RPMI8226 (cell line): ENCODE measurements at regions not wholly inside any gene's neighbourhood (a gene's known extent, or its start where the extent isn't known, plus 50 kb on each side); places are given as distances from the start of the nearest gene placed in this dataset.
"Not testable (repeated sequence)": the region's sequence is repeated elsewhere in the genome, so short reads cannot be mapped to it uniquely, and the experiment has no call there.

ENCODE experiments used
- DNase-seq: peaks from one replicate; pipeline ENCODE4 v3.0.0-alpha.2; 2015

DNA sequence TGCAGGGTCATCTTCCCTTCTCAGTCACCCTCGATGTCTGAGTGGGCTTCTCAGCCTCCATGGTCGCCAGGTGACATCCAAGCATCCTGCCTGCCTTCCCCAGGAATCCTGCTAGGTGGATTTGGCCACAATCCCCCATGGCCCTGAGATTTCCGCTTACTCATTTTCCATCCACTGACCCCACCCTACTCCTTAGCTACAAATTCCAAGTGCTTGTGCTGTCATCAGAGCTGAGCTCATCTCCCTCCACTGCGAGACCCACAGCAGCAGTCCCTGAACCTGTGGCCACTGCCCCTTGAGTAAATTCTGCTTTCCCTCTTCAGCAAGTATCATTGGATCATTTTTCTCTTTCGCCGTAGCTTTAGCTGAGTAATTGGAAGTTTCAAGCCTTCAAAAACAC, 90.5 kb upstream of the ANKRD10 start:
- DNase-seq, result no peak

DNA sequence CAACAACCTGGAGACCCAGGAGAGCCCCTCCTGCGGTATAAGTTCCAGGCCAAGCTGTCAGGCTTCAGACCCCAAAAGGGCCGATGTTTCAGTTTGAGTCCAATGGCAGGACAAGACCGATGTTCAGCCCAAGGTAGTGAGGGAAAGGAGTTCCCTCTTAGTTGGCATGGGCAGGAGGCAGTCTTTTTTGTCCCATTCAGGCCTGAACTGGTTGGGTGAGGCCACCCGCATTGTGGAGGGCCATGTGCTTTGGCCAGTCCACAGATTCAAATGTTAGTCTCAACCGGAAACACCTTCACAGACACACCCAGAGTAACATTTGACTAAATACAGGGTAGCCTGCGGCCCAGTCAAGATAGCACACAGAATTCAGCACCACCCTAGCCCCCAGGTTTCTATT, 89.6 kb upstream of the ANKRD10 start:
- no peak for DNase-seq

DNA sequence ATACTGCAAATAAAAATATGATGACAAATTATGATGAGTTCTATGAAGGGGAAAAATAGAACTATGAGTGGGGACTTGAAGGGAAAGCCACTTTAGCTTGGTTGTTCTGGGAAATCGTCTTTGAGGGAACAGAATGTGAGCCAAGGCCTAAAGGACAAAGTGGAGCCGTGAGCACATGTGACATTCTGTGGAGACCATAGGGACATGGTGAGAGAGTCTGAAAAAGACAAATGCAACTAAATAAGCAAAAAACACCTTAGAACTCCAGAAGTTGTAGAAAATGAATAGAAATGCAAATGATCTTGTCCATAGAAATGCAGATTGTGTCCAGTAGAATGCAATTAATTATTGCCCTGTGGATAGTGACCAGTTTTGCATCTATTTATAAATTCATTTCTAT, 86.8 kb upstream of the ANKRD10 start:
- DNase-seq, result no peak

DNA sequence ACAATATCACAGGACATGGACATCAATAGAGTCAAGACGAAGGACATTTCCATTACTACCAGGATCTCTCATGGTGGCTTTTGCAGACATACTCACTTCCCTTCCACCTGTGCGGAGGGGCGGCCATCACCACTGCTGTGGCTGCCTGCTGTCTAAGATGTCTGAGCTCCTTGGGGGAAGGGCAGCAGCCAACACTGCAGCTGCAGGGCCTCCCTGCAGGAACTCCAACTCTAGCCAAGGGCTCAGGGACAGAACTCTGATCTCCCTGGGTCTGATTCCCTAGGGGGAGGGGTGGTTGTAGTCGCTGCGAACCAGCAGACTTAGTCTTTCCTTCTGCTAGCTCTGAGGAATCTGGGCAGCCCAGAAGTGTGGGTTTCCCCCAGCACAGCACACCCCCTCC, 78.9 kb upstream of the ANKRD10 start:
- DNase-seq, result no peak

DNA sequence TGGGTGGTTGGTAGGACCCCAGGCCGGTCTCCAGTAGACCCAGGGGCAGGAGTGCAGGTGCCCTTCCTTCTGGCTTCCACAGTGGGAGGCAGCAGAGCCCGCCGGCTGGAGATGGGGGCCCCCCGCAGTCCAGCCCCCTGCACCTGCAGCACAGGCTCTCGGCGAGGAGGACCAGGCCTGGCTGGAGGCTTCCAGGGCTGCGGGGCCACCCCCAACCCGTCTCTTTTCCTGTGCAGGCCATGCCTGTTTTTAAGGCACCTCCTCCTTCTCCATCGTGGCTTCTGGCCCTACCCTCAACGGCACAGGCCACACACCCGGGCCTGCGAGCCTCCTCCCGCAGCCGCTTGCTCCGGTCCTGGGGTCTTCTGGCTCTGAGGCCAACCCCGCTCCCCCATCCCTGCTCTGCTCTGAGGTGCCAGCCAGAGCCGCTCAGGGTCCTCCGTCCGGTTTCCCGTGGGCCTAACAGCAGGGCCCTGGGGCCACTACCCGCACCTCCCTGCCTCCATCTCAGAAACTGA, 77.2 kb upstream of the ANKRD10 start:
- no peak for DNase-seq

DNA sequence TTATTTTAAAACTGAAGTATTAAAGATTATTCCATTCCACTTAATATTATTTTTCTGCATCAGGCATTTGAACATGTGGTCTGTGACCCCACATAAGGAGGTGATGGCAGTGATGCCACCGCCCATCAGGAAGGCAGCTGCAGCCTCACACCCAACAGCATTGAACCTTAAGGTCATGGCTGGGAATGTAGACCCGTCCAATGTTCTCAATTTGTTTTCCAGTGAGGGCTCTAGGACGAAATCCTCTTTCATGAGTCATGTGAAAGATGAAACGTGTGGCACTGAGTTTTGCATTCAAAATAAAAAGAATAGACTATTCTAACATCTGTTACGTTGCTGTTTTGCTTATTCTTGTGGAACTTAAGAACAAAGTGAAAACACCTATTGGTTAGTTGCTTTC, 74.5 kb upstream of the ANKRD10 start:
- no peak for DNase-seq

DNA sequence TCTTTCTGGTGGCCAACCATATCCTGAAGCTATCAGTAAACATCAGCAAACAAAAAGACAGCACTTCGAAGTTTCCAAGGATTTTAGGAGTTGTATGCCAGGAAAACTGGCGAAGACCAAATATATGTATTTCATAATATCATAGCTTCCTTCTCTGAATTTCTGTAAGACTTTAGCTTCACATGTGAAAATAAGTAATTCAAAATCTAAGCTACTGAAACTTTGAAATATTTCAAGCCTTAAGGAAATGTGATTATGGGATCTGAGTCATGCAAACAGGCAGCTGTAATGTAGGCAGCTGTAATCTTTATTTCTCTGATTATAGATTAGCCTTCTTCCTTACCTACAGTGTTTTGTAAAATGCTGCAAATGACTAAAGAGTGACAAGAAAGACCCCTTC, 70.7 kb upstream of the ANKRD10 start:
- DNase-seq, result no peak

DNA sequence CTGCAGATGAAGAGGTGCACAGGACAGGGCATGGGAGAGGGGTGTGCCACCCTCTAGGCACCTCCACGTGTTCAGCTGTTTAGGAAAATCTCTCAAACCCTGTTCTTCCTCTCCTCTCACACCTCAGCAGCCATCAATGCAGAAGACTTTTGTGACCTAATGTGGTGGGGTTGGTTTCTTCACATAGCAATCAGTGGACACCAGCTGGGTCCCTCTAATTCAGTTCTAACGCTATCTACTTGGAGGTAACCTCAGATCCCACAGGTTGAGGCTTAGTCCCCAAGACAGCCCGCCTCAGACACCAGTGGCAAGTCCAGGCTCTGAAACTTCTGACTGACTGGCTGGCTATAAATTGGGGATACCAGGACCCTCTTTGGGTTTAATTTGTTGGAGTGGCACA, 69.9 kb upstream of the ANKRD10 start:
- no peak for DNase-seq

DNA sequence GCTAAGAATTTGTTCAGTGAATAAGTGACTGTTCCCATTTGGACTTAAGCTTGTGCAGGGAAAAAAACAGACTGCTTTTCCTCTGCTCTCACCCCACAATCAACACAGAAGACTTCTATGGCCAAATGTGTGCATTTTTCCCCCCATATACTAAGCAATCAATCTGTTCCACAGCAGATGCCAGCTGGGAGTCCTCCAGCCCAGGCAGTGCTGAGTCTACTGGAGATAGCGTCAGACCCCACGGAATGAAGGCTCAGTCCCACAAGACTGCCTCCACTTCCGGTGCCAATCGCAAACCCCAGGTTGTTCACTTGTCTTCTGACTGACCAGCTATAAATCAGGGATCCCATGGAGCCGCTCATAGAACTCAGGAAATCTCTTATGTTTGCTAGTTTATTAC, 69.5 kb upstream of the ANKRD10 start:
- DNase-seq, result no peak

DNA sequence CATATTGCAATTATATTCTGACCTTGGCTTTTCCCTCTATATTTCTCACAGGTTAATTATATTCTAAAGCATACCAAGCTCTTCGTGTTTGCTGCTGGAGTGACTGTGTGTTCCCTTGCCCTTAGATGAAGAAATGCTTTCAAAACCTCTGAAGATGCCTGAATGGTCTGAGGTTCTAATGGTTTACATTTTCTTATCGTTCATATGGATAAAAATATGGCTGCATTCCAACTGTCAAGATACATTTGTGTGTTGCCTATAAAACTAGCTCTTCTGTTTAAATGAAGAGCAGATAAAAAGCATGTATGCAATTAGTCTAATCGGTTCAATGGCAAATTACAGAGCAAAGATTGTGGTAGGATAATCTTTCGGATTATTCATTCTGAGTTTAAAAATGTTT, 68.4 kb upstream of the ANKRD10 start:
- DNase-seq, result no peak

DNA sequence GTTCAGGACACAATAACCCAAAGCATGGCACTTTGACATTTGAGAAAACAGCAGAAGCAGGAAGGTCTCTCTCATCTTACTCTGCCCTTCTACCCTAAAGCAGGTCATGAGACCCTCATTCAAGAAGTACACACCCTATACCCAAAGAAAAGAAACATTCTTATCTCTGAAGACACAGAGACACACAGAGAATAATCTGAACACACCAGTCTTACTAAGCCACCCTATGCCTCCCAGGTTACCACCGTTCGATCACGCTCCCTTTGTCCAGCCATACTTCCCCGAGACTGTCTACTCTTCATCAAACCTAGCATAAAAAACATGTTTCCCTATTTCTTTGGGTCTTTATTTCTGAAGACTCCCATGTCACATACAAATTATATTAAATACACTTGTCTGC, 66.5 kb upstream of the ANKRD10 start:
- no peak for DNase-seq

DNA sequence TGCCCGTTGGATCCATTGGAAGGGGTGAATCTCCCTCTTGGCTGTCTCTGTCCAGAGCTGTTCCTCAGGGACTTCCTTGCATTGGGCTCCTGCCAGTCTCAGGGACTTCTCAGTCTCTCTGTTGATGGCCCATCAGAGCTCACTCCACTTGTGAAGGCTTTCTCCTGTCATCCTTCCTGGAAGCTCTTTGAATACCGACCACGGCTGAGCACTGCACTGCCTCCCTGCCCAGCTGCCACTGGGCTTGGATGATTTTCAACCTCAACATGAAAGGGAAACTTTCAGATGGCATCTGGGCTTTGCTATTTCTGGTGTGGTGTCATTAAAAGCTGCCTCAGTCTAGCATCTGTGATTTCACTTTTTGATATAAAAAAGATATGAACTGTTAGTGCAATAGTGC, 66.1 kb upstream of the ANKRD10 start:
- no peak for DNase-seq

DNA sequence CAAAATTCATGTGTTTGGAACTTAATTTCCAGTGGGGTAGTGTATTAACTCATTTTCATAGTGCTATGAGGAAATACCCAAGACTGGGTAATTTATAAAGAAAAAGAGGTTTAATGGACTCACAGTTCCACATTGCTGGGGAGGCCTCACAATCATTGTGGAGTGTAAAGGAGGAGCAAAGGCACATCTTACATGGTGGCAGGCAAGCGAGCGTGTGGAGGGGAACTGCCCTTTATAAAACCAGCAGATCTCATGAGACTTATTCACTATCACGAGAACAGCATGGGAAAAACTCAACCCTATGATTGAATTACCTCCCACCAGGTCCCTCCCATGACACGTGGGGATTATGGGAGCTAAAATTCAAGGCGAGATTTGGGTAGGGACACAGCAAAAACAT, 64.3 kb upstream of the ANKRD10 start:
- DNase-seq, result not testable (repeated sequence)

DNA sequence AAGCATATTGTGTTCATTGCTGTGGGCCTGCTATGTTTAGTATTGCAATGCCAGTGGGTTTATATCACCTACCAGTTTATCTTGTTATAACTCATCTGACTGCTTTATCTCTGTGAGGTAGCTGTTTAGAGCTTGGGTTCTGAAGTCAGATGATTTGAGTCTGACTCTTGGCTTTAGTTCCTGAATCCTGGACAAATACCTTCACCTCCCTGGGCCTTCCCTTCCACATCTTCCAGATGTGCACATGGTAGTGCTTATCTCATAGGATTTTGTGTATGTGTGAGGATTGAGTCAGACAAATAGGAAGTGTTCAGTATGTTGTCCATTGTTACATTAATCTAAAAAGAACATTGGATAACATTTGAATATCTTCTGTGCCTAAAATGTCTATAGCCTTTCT, 63.5 kb upstream of the ANKRD10 start:
- no peak for DNase-seq

DNA sequence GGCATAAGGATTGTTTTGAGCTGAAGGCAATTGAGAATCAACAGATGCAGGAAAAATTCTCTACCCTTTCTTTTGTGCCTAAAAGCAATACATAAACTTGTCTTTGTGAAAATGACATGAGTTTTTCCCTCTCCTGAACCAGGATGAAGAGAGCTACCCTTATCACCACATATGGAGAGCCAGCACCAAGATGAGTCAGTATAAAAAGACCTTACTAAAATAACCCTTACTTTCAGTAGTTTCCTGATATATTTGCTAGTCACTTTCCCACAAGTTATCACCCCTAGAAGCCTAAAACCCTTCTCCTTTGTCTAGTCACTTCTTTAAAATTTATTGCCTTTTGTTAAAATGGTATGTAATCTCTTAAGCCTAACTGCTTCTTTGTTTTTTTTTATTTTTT, 61.9 kb upstream of the ANKRD10 start:
- DNase-seq, result no peak

DNA sequence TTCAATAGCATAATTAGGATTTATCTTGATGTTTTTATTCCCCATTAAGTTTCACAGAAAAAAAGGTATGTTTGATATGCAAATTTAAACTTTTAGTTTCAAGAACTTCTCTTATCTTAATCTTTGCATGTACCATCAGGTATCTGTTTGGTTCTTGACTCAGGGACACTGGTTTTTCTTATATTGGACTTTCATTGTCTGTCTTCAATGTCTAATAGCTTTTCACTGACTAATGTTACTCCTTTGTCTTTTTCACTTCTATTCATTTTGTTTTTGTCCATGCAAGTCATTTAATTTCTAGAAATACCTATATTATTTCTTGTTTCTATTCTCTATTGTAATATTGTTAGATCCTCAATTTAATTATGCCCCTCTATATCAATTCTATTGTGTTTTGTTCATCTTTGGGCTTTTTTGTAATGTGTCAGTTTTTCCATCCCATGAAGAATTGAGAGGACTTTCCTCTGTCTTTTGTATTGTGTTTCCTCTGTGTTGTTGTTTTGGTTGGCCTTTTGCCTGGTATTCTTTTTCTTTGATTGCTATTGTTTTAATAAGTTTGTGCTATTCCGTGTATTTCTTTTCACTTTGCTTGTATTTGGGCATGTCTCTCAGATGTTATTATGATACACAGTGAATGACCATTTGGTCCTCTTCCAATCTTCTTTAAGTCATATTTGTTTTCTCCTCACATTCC, 58.3 kb upstream of the ANKRD10 start:
- no peak for DNase-seq

DNA sequence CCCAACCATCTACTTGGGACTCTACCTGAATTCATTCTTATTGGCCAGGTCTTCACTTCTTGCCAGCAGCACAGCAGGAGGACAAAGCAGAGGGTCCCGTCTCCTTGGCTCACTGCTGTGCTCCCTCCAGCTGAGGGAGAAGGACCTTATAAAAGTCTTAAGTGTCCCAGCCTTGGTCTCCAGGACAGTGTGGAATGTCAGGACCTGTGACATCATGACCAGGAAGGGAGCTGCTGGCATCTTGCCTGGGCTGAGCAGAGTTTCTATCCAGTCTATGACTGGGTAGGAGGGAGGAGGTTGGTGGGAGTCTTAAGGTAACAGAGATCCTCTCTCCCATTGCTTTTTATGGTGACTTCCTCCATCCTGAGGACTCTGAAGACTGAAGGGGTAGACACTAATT, 56.6 kb upstream of the ANKRD10 start:
- no peak for DNase-seq

DNA sequence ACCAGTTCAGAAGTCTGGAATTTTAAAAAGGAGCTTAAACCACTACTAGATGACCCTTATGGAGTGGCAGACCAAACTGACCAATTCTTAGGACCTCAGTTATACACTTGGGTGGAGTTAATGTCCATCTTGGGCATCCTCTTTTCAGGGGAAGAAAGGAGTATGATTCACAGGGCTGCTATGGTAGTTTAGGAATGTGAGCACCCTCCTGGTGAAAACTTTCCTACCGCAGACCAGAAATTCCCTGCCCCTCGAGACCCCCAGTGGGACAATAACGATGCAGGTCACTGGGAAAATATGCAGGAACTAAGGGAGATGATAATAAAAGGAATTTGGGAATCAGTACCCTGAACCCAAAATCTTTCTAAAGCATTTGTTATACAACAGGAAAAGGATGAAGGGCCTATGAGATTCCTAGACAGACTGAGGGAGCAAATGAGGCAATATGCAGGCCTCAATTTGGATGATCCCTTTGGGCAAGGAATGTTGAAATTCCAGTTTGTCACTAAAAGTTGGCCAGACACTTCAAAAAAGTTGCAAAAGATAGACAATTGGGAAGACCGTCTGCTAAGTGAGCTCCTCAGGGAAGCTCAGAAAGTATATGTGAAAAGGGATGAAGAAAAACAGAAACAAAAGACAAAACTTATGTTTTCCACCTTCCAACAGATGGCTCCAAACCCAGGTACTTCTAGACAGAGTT, 52.4 kb upstream of the ANKRD10 start:
- DNase-seq, result not testable (repeated sequence)

DNA sequence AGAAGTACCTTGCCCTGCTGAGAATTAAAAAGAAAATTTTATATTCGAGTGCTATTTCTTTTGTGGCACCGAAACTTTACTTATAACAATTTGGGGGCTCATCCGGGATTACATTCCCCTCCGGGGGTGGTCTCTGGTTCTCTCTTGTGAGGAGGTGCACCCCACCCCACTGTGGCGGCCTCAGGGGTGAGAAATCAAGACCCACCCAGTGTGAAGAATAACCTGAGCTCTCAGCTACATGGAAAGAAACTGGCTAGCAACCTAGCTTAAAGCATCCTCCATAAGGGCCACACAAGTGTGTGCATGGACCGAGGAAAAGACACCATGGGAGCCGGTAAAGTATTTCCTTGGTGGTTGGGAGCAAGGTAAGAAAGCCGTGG, 50.9 kb upstream of the ANKRD10 start:
- DNase-seq, result no peak

DNA sequence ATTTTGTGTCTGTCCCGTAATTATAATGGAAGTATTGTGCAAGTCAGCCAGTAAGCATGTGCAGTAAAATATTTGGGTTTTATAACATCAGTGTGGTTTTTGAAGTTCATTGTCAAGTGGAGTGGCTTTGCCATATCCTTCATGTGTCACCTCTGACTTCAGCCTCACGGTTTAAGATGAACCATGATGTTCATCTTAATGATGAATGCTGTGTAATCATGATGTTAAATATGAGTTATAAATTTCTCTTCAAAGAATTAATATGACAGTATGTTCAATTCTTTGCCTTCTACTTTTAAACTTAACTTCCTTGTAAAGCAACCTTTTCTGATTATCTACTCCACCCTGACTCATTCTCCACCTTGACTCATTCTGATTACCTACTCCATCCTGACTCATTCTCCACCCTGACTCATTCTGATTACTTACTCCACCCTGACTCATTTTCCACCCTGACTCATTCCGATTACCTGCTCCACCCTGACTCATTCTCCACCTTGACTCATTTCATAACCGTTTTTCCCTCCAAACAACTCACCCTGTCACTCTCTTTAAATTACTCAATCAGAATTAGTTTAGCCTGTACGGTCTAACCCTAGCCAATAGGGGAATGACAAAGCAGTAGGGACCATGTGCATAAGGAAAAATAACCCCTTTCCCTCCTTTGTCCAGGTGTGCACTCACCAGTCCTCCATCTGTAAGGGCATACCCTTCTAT, 50.3 kb upstream of the ANKRD10 start:
- DNase-seq, result no peak
